BLaER1 (cell line): ENCODE measurements at regions not wholly inside any gene's neighbourhood (a gene's known extent, or its start where the extent isn't known, plus 50 kb on each side); places are given as distances from the start of the nearest gene placed in this dataset.

Experiments used
- H3K27ac ChIP-seq: shearing (Covaris generic); formaldehyde crosslinking; 2 replicates; pipeline ENCODE4 v1.8.1; 2022
- H3K27me3 ChIP-seq: shearing (Covaris generic); formaldehyde crosslinking; 2 replicates; pipeline ENCODE4 v1.8.1; 2022
- H3K36me3 ChIP-seq: shearing (Covaris generic); formaldehyde crosslinking; 2 replicates; pipeline ENCODE4 v1.8.1; 2022
- H3K4me1 ChIP-seq: shearing (Covaris generic); formaldehyde crosslinking; 2 replicates; pipeline ENCODE4 v1.8.1; 2022
- H3K4me2 ChIP-seq: shearing (Covaris generic); formaldehyde crosslinking; 2 replicates; pipeline ENCODE4 v1.8.1; 2022
- H3K4me3 ChIP-seq: shearing (Covaris generic); formaldehyde crosslinking; 2 replicates; pipeline ENCODE4 v1.8.1; 2022
- H3K9ac ChIP-seq: shearing (Covaris generic); formaldehyde crosslinking; 2 replicates; pipeline ENCODE4 v1.8.1; 2022
- H3K9me3 ChIP-seq: shearing (Covaris generic); formaldehyde crosslinking; 2 replicates; pipeline ENCODE4 v1.8.1; 2022
- H4K20me1 ChIP-seq: shearing (Covaris generic); formaldehyde crosslinking; 2 replicates; pipeline ENCODE4 v1.8.1; 2022
- Cebpa-rat ChIP-seq: shearing (Covaris generic); IDR thresholded peaks from 2 replicates; pipeline ENCODE4 v1.8.1; 2022

GRCh38 chr12:20197411-20197810 is 170.9 kb upstream of the PDE3A start:
- no peak overlapping the region for H3K9ac ChIP-seq
- H3K36me3 ChIP-seq = no peaks in the 10 kb centered on the region
- H3K4me2 ChIP-seq = no peak overlapping the region
- H3K27me3 ChIP-seq = no peaks in the 10 kb centered on the region
- H4K20me1 ChIP-seq = no peaks in the 10 kb centered on the region
- H3K9me3 ChIP-seq = no peaks in the 10 kb centered on the region
- no peaks in the 10 kb centered on the region for H3K4me1 ChIP-seq
- H3K27ac ChIP-seq = no peak overlapping the region
- TF ChIP-seq Cebpa-rat = no peak
- H3K4me3 ChIP-seq = no peak overlapping the region

DNA sequence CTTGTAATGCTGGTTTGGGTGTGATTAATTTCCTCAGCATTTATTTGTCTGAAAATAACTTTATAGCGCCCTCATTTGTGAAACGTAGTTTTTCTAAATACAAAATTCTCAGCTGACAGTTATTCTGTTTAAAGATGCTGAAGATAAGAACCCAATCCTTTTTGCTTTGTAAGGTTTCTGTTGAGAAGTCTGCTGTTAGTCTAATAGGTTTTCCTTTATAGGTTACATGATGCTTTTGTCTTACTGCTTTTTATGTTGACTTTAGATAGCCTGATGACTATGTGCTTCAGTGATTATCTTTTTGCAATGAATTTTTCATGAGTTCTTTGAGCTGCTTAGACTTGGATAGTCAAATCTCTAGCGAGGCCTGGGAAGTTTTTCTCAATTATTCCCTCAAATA is 168.6 kb upstream of the PDE3A start:
- H3K4me3 ChIP-seq = no peak overlapping the region
- H3K4me2 ChIP-seq = no peak overlapping the region
- H3K9ac ChIP-seq = no peak overlapping the region
- H3K36me3 ChIP-seq = no peaks in the 10 kb centered on the region
- no peaks in the 10 kb centered on the region for H3K4me1 ChIP-seq
- H3K9me3 ChIP-seq = no peaks in the 10 kb centered on the region
- TF ChIP-seq Cebpa-rat = no peak
- no peaks in the 10 kb centered on the region for H4K20me1 ChIP-seq
- no peak overlapping the region for H3K27ac ChIP-seq
- no peaks in the 10 kb centered on the region for H3K27me3 ChIP-seq

GRCh38 chr12:20201733-20202132 is 166.6 kb upstream of the PDE3A start:
- Histone ChIP-seq H3K27me3 (no peaks in the 10 kb centered on the region), H3K9me3 (no peaks in the 10 kb centered on the region), H3K4me3 (no peak overlapping the region), H3K9ac (no peak overlapping the region), H3K4me2 (no peak overlapping the region), H3K36me3 (no peaks in the 10 kb centered on the region), H3K27ac (no peak overlapping the region), H3K4me1 (no peaks in the 10 kb centered on the region), H4K20me1 (no peaks in the 10 kb centered on the region)
- no peak for TF ChIP-seq Cebpa-rat

- no peak overlapping the region for H3K27ac ChIP-seq
- H3K36me3 ChIP-seq = no peaks in the 10 kb centered on the region
- H4K20me1 ChIP-seq = no peaks in the 10 kb centered on the region
- H3K9me3 ChIP-seq = no peaks in the 10 kb centered on the region
- no peak overlapping the region for H3K4me3 ChIP-seq
- H3K27me3 ChIP-seq = no peaks in the 10 kb centered on the region
- no peak overlapping the region for H3K4me2 ChIP-seq
- no peaks in the 10 kb centered on the region for H3K4me1 ChIP-seq
- no peak overlapping the region for H3K9ac ChIP-seq
- TF ChIP-seq Cebpa-rat = no peak
These were observed 162.5 kb upstream of the PDE3A start for GRCh38 chr12:20205854-20206253.

GRCh38 chr12:20206410-20206809 is 161.9 kb upstream of the PDE3A start:
- H3K9me3 ChIP-seq = no peaks in the 10 kb centered on the region
- H3K4me3 ChIP-seq = no peak overlapping the region
- H3K36me3 ChIP-seq = no peaks in the 10 kb centered on the region
- no peak overlapping the region for H3K27ac ChIP-seq
- no peaks in the 10 kb centered on the region for H3K27me3 ChIP-seq
- H3K4me1 ChIP-seq = peaks cover under 1% of the 10 kb centered on the region; the same call in 1 of the 2 replicates
- H3K9ac ChIP-seq = no peak overlapping the region
- no peak overlapping the region for H3K4me2 ChIP-seq
- no peaks in the 10 kb centered on the region for H4K20me1 ChIP-seq
- TF ChIP-seq Cebpa-rat = no peak

DNA sequence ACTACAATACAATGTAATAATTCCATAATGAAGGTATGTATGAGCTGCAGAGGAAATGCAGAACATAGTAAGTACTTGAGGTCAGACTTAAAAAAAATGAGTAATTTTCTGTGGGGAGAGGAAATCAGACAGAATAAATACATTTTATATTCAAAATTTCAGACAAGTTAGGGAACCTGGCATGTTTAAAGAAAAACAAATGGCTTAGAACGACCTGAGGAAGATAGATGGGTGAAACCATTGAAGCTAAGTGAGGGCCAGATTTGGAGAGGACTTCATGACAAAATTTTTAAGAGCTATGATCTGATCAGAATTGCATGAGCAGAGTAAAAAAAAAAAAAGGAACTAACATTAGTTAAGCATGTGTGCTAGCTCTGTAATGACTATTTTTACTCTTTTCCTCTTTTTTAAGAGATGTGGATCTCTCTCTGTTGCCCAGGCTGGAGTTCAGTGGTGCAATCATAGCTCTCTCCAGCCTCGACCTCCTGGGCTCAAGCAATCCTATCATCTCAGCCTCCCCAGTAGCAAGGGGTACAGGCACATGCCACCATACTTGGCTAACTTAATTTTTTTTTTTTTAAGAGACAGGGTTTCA is 157.6 kb upstream of the PDE3A start:
- H3K36me3 ChIP-seq = no peaks in the 10 kb centered on the region
- H4K20me1 ChIP-seq = no peaks in the 10 kb centered on the region
- H3K4me2 ChIP-seq = no peak overlapping the region
- no peak for TF ChIP-seq Cebpa-rat
- H3K4me3 ChIP-seq = no peak overlapping the region
- no peaks in the 10 kb centered on the region for H3K9me3 ChIP-seq
- peaks cover 4% of the 10 kb centered on the region; the same call in 1 of the 2 replicates for H3K4me1 ChIP-seq
- no peak overlapping the region for H3K27ac ChIP-seq
- no peaks in the 10 kb centered on the region for H3K27me3 ChIP-seq
- H3K9ac ChIP-seq = no peak overlapping the region

DNA sequence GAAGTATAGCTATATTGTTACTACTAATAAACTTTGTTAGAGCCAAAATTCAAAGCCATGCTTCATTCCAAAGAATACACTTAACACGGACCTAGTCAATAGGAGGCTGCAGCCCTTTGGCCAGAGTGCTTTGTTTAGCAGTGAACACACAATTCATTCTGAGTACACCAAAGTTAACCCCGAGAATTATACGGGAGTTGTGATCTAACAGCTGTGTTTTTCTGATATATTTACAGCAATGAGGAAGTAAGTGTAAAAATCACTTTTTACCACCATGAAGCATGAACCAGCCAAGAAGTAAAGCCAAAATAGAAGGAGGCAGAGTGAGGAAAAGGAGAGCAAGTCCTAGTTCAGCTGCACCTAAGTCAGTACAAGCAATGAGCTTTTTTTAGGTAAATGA is 156.8 kb upstream of the PDE3A start:
- no peaks in the 10 kb centered on the region for H3K36me3 ChIP-seq
- H3K4me2 ChIP-seq = no peak overlapping the region
- H4K20me1 ChIP-seq = no peaks in the 10 kb centered on the region
- H3K27me3 ChIP-seq = no peaks in the 10 kb centered on the region
- no peaks in the 10 kb centered on the region for H3K9me3 ChIP-seq
- H3K9ac ChIP-seq = no peak overlapping the region
- no peak overlapping the region for H3K4me3 ChIP-seq
- TF ChIP-seq Cebpa-rat = no peak
- H3K27ac ChIP-seq = no peak overlapping the region
- peaks cover 4% of the 10 kb centered on the region; the same call in 1 of the 2 replicates for H3K4me1 ChIP-seq

DNA sequence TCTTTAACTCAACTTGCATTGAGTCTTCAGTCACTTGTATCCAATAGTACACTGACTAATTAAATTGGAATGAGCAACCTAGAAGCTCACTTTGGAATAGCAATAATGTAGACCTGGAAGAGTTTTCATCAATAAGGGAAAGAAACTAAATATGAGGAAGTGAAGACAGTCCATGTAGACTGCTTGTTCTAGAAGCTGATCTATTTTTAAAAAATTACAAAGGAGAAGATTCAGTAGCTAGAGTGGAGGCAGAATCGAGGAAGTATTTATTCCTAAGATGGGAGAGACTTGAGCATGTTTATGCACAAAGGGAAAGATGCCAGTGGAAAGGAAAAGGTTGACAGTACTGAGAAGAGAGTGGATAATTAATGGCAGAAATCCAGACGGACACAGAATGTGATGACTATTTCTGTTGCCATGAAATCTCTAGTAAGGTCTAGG is 156.3 kb upstream of the PDE3A start:
- Histone ChIP-seq H3K4me2 (no peak overlapping the region), H4K20me1 (no peaks in the 10 kb centered on the region), H3K36me3 (no peaks in the 10 kb centered on the region), H3K9ac (no peak overlapping the region), H3K27me3 (no peaks in the 10 kb centered on the region), H3K4me3 (no peak overlapping the region), H3K9me3 (no peaks in the 10 kb centered on the region), H3K27ac (no peak overlapping the region), H3K4me1 (peaks cover 4% of the 10 kb centered on the region; the same call in 1 of the 2 replicates)
- no peak for TF ChIP-seq Cebpa-rat

DNA sequence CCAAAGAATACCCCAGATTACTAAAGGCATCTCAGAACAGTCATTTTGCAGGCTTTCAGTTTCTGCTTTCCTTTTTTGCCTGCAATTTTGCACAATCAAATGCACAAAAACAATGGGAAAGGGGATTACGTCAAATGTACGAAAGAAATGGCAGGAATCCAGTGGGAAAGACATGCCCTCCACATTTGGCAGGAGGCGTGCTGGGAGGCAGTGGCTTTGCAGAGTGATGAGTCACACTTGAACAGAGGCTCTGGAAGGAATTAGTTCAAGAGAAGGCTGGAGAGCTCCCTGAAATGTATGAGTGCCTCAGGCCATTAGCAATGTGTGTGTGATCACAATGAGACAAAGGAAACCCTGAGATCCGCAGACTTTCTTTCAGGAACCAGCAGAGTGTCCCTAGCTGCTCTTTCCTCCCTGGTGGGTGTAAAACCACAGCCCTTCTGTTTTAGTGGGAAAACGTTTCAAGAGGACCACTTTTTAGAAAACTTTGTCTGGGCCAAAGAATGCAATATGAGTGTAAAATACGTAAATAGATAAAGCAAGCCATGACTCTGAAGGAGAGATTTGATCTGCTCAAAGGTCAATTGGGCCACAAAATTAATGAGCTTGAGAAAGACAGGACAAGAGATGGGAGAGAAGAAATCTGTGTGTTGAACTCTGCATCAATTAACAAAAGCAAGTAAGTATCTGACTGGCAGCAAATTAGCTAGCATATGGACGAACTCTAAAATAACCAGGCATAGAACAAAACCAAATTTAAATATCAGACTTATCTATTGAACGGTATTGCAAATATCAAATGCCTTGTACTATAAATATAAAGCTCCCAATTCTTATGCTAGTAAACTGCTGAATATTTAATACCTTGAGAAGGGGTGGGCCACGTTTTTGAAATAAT is 155.4 kb upstream of the PDE3A start:
- no peaks in the 10 kb centered on the region for H3K36me3 ChIP-seq
- TF ChIP-seq Cebpa-rat = no peak
- H3K9me3 ChIP-seq = no peaks in the 10 kb centered on the region
- H3K9ac ChIP-seq = no peak overlapping the region
- peaks cover 4% of the 10 kb centered on the region; the same call in 1 of the 2 replicates for H3K4me1 ChIP-seq
- H4K20me1 ChIP-seq = no peaks in the 10 kb centered on the region
- no peaks in the 10 kb centered on the region for H3K27me3 ChIP-seq
- H3K4me2 ChIP-seq = no peak overlapping the region
- no peak overlapping the region for H3K27ac ChIP-seq
- H3K4me3 ChIP-seq = no peak overlapping the region
